Tibial artery (tissue), 4 donors: ENCODE measurements at regions not wholly inside any gene's neighbourhood (a gene's known extent, or its start where the extent isn't known, plus 50 kb on each side); places are given as distances from the start of the nearest gene placed in this dataset.

ENCODE experiments used
- DNase-seq, 2 donors: peaks; one replicate each; pipeline ENCODE4 v3.0.0-alpha.2; 2019
- H3K27ac ChIP-seq, 2 donors: fragments of 200-600 bp; sonication (generic) in 1 of 2; 1 replicate in 1 of 2; 2 replicates in 1 of 2; pipeline ENCODE4 v1.5.1; 2018 to 2019; ENCODE audit warnings: mild to moderate bottlenecking in 1 of 2
- H3K27me3 ChIP-seq, 2 donors: fragments of 200-600 bp; sonication (generic) in 1 of 2; one replicate each; pipeline versions ENCODE4 v1.5.1 to v1.6.0; 2016 to 2019
- H3K36me3 ChIP-seq, 3 donors: fragments of 200-600 bp; sonication (generic) in 2 of 3; one replicate each; pipeline ENCODE4 v1.5.1; 2016 to 2019; ENCODE audit warnings: mild to moderate bottlenecking in 2 of 3
- H3K4me1 ChIP-seq, 4 donors: fragments of 200-600 bp; sonication (generic) in 2 of 4; 1 replicate in 3 of 4; 2 replicates in 1 of 4; pipeline ENCODE4 v1.5.1; 2016 to 2019
- H3K4me3 ChIP-seq, 2 donors: fragments of 200-600 bp; sonication (generic) in 1 of 2; 1 replicate in 1 of 2; 2 replicates in 1 of 2; pipeline ENCODE4 v1.5.1; 2018 to 2019; ENCODE audit warnings: mild to moderate bottlenecking in 2 of 2
- H3K9me3 ChIP-seq, 3 donors: fragments of 200-600 bp; sonication (generic) in 1 of 3; one replicate each; pipeline ENCODE4 v1.5.1; 2016 to 2019
- CTCF ChIP-seq, 2 experiments: fragments of 200-600 bp in 1 of 2; fragments of 450-650 bp in 1 of 2; IDR thresholded peaks; one replicate each; pipeline ENCODE4 v1.5.1; 2017 to 2019; ENCODE audit warnings: antibody characterized with exemption in 2 of 2, mild to moderate bottlenecking in 1 of 2, moderate library complexity in 1 of 2
- intact Hi-C: fragments of 100-400 bp; cut with DNase I; formaldehyde crosslinking; loops from one replicate; pipeline ENCODE4 v1.15.0; 2023; ENCODE audit warnings: low total_unique reads

- Histone ChIP-seq H3K9me3 (peaks cover 0 to under 1% (median 0%) of the 10 kb centered on the region in 3 donors), H3K36me3 (no peaks in the 10 kb centered on the region), H3K4me1 (peaks cover 0 to 7% (median 2%) of the 10 kb centered on the region in 4 donors), H3K27me3 (no peaks in the 10 kb centered on the region), H3K27ac (no peak overlapping the region), H3K4me3 (no peak overlapping the region)
- intact Hi-C loops = no loop called here
- no peak for TF ChIP-seq CTCF (IDR thresholded peaks at IDR 0.05)
- DNase-seq = no peak
These were observed 70.2 kb upstream of the ADGRL3 start for GRCh38 chr4:61129971-61130370.

- Histone ChIP-seq H3K9me3 (no peaks in the 10 kb centered on the region), H3K27me3 (no peaks in the 10 kb centered on the region), H3K36me3 (no peaks in the 10 kb centered on the region), H3K27ac (no peak overlapping the region), H3K4me3 (no peak overlapping the region), H3K4me1 (no peaks in the 10 kb centered on the region)
- intact Hi-C loops = no loop called here
- no peak for DNase-seq
- TF ChIP-seq CTCF (IDR thresholded peaks at IDR 0.05) = no peak
These were observed 56.7 kb upstream of the ADGRL3 start for GRCh38 chr4:61143461-61143860.

GRCh38 chr4:61149278-61149677 is 50.8 kb upstream of the ADGRL3 start:
- Histone ChIP-seq H3K4me3 (no peak overlapping the region), H3K36me3 (no peaks in the 10 kb centered on the region), H3K9me3 (no peaks in the 10 kb centered on the region), H3K4me1 (no peaks in the 10 kb centered on the region), H3K27me3 (no peaks in the 10 kb centered on the region), H3K27ac (no peak overlapping the region)
- no peak for DNase-seq
- no peak for TF ChIP-seq CTCF (IDR thresholded peaks at IDR 0.05)
- intact Hi-C loops = no loop called here
